SU-DHL-6 (cell line): ENCODE measurements at regions not wholly inside any gene's neighbourhood (a gene's known extent, or its start where the extent isn't known, plus 50 kb on each side); places are given as distances from the start of the nearest gene placed in this dataset.

Source experiments
- H2AFZ ChIP-seq: fragments of 200-600 bp; sonication (generic); 2 replicates; pipeline ENCODE4 v1.6.1; 2014; ENCODE audit warnings: low read depth, mild to moderate bottlenecking, moderate library complexity, mixed read lengths, antibody characterized with exemption, low read length; ENCODE audit not compliant: severe bottlenecking
- H3F3A ChIP-seq: fragments of 200-600 bp; shearing (Covaris generic); 2 replicates; pipeline ENCODE4 v1.6.0; 2016; ENCODE audit warnings: antibody characterized with exemption, mild to moderate bottlenecking; ENCODE audit not compliant: insufficient read depth
- H3K27ac ChIP-seq: fragments of 200-600 bp; sonication (generic); 2 replicates; pipeline ENCODE4 v1.5.1; 2016; ENCODE audit warnings: low read depth, mild to moderate bottlenecking, low read length, moderate library complexity, mixed read lengths
- H3K27me3 ChIP-seq: fragments of 200-600 bp; sonication (generic), shearing (Covaris generic); 2 replicates; pipeline ENCODE4 v1.6.0; 2014; ENCODE audit warnings: mild to moderate bottlenecking, low read length
- H3K36me3 ChIP-seq: fragments of 200-600 bp; sonication (generic); 2 replicates; pipeline ENCODE4 v1.6.1; 2014; ENCODE audit warnings: mild to moderate bottlenecking, low read length, mixed read lengths
- H3K4me2 ChIP-seq: fragments of 300-600, 200-600 bp; shearing (Covaris generic), sonication (generic); 2 replicates; pipeline ENCODE4 v1.6.0; 2014; ENCODE audit warnings: low read length, low read depth, mild to moderate bottlenecking; ENCODE audit not compliant: poor library complexity, severe bottlenecking
- H3K4me3 ChIP-seq: fragments of 200-600 bp; sonication (generic); 2 replicates; pipeline ENCODE4 v1.5.1; 2014; ENCODE audit warnings: antibody characterized with exemption, low read length, mild to moderate bottlenecking, mixed read lengths; ENCODE audit not compliant: insufficient read depth, poor library complexity, severe bottlenecking
- H3K79me2 ChIP-seq: fragments of 200-600 bp; sonication (generic); 2 replicates; pipeline ENCODE4 v1.6.1; 2014; ENCODE audit warnings: mild to moderate bottlenecking, low read length, moderate library complexity; ENCODE audit not compliant: insufficient read depth
- H3K9ac ChIP-seq: fragments of 200-600 bp; sonication (generic); 2 replicates; pipeline ENCODE4 v1.7.0; 2014; ENCODE audit warnings: mild to moderate bottlenecking, low read length
- H3K9me2 ChIP-seq: fragments of 200-600 bp; sonication (generic); replicated peaks from 2 replicates; pipeline ENCODE4 v1.6.1; 2014; ENCODE audit warnings: low read length; ENCODE audit not compliant: insufficient read depth
- H3K9me3 ChIP-seq: fragments of 200-600 bp; sonication (generic); 2 replicates; pipeline ENCODE4 v1.6.1; 2014; ENCODE audit warnings: low read length, mixed read lengths; ENCODE audit not compliant: insufficient read depth
- H4K20me1 ChIP-seq: fragments of 200-600 bp; sonication (generic); 2 replicates; pipeline ENCODE4 v1.6.1; 2014; ENCODE audit warnings: low read depth, mild to moderate bottlenecking, antibody characterized with exemption, low read length, moderate library complexity, mixed read lengths
- EZH2phosphoT487 ChIP-seq: fragments of 200-600 bp; sonication (generic), shearing (Covaris generic); conservative IDR thresholded peaks from 2 replicates; pipeline ENCODE4 v1.6.1; 2018; ENCODE audit warnings: mild to moderate bottlenecking, antibody characterized with exemption, low read length, moderate library complexity, mixed read lengths
- TF ChIP-seq, protein P1 (sequence below): fragments of 200-600 bp; sonication (generic); IDR thresholded peaks from one replicate; pipeline ENCODE4 v1.5.1; 2017; ENCODE audit warnings: antibody characterized with exemption, mild to moderate bottlenecking, low read length, moderate library complexity; ENCODE audit not compliant: insufficient read depth, poor library complexity, severe bottlenecking

DNA sequence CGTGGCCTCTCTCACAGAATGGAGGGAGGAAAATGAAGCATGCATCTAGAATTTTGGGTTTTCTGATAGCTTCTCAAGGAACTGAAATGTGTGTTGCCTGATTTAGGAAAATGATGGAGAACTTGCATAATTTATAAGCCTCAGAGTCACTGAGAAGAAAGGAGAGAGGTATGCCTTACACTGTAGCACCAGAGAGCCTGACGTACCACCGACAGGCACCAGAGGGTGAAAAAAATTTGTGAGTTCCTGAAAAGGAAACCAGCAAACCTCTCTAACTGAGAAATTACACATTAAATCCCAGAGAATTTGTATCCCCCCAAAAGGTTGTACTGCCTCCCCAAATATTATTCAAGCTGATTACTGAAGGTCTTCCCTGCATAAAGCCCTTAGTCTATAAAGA lies 915.3 kb upstream of the SLITRK6 start:
- H3K9me3 ChIP-seq = no peaks in the 10 kb centered on the region
- H3F3A ChIP-seq = no peaks in the 10 kb centered on the region
- no peaks in the 10 kb centered on the region for H4K20me1 ChIP-seq
- no peak for TF ChIP-seq EZH2phosphoT487
- TF ChIP-seq, protein P1, sequence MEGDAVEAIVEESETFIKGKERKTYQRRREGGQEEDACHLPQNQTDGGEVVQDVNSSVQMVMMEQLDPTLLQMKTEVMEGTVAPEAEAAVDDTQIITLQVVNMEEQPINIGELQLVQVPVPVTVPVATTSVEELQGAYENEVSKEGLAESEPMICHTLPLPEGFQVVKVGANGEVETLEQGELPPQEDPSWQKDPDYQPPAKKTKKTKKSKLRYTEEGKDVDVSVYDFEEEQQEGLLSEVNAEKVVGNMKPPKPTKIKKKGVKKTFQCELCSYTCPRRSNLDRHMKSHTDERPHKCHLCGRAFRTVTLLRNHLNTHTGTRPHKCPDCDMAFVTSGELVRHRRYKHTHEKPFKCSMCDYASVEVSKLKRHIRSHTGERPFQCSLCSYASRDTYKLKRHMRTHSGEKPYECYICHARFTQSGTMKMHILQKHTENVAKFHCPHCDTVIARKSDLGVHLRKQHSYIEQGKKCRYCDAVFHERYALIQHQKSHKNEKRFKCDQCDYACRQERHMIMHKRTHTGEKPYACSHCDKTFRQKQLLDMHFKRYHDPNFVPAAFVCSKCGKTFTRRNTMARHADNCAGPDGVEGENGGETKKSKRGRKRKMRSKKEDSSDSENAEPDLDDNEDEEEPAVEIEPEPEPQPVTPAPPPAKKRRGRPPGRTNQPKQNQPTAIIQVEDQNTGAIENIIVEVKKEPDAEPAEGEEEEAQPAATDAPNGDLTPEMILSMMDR = no peak
- H3K27me3 ChIP-seq = no peaks in the 10 kb centered on the region
- H3K9ac ChIP-seq = no peak overlapping the region
- no peaks in the 10 kb centered on the region for H3K9me2 ChIP-seq
- H3K4me3 ChIP-seq = no peak overlapping the region
- no peak overlapping the region for H3K27ac ChIP-seq
- H2AFZ ChIP-seq = no peak overlapping the region
- H3K79me2 ChIP-seq = no peaks in the 10 kb centered on the region
- no peaks in the 10 kb centered on the region for H3K36me3 ChIP-seq
- H3K4me2 ChIP-seq = no peak overlapping the region

DNA sequence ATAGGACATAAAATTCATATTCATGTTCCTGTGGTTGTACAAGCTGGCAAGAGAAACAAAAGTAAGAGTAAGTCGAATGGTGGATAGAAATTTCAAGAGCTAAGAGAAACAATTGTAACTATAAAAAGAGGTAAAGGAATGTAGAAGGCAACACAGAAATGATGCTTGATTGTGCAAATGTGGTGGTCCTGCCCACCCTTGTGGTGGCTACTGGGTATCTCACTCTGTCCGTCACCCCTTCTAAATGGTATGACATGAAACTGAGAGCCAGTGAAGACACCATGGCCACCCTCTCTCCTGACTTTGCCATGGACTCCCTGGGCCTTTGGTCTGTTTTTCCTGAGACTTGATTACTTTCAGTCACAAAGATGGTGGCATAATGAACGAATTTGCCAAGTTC lies 925.9 kb upstream of the SLITRK6 start:
- Histone ChIP-seq H3K9me2 (no peaks in the 10 kb centered on the region), H3K9me3 (no peaks in the 10 kb centered on the region), H4K20me1 (no peaks in the 10 kb centered on the region), H3K9ac (no peak overlapping the region), H3K36me3 (no peaks in the 10 kb centered on the region), H3F3A (no peaks in the 10 kb centered on the region), H3K27ac (no peak overlapping the region), H3K27me3 (no peaks in the 10 kb centered on the region), H3K4me3 (no peak overlapping the region), H2AFZ (no peak overlapping the region), H3K79me2 (no peaks in the 10 kb centered on the region), H3K4me2 (no peak overlapping the region)
- TF ChIP-seq, protein P1 = no peak
- no peak for TF ChIP-seq EZH2phosphoT487

DNA sequence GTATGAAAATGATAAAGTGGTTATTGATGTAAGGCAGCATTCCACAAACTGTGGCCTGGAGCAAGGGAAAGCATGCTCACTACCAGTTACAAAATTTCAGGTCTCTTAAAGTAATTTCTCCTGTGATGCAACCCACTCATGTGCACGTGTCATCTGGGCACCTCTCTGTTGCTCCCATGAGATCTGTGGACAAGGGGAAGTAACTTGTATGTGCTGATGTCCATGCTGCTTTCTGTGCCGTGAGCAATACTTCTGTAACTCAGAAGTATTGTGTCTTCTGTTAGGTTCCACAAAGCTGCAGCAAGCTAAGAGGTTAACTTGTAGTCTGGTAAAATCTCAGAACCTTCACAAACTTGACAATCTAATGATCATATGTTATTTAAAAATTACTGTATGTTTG lies 930.0 kb upstream of the SLITRK6 start:
- H3K9ac ChIP-seq = no peak overlapping the region
- no peaks in the 10 kb centered on the region for H3K79me2 ChIP-seq
- no peaks in the 10 kb centered on the region for H3K36me3 ChIP-seq
- H3K27ac ChIP-seq = no peak overlapping the region
- H3K4me3 ChIP-seq = no peak overlapping the region
- H3F3A ChIP-seq = no peaks in the 10 kb centered on the region
- H4K20me1 ChIP-seq = no peaks in the 10 kb centered on the region
- no peak overlapping the region for H2AFZ ChIP-seq
- no peak for TF ChIP-seq EZH2phosphoT487
- TF ChIP-seq, protein P1 = no peak
- H3K9me3 ChIP-seq = no peaks in the 10 kb centered on the region
- no peaks in the 10 kb centered on the region for H3K9me2 ChIP-seq
- H3K4me2 ChIP-seq = no peak overlapping the region
- no peaks in the 10 kb centered on the region for H3K27me3 ChIP-seq

DNA sequence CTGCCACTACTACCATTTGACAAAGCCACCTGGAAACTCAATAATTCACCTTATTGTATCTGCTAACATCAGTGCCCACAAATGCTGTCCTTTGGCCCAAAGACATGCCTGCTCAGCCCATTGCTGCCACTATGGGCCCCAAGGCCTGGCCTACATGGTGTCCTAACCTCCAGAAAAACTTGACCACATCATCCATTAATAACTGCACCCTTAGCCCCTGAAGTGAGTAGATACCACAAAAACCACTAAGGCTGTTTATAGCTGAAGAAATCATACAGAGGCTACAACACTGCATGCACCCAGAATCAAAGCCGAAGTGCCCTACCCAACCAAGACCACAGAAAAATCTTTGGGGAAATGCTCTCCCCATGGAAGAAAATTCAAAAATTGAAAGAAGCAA lies 932.8 kb upstream of the SLITRK6 start:
- no peaks in the 10 kb centered on the region for H3K36me3 ChIP-seq
- H4K20me1 ChIP-seq = no peaks in the 10 kb centered on the region
- H3K4me2 ChIP-seq = no peak overlapping the region
- no peak overlapping the region for H3K4me3 ChIP-seq
- H3K9me3 ChIP-seq = no peaks in the 10 kb centered on the region
- H3K9ac ChIP-seq = no peak overlapping the region
- no peaks in the 10 kb centered on the region for H3K27me3 ChIP-seq
- no peaks in the 10 kb centered on the region for H3F3A ChIP-seq
- no peaks in the 10 kb centered on the region for H3K79me2 ChIP-seq
- TF ChIP-seq EZH2phosphoT487 = no peak
- TF ChIP-seq, protein P1 = no peak
- no peak overlapping the region for H2AFZ ChIP-seq
- no peak overlapping the region for H3K27ac ChIP-seq
- H3K9me2 ChIP-seq = no peaks in the 10 kb centered on the region
